ENCODE measurements at regions not wholly inside any gene's neighbourhood (a gene's known extent, or its start where the extent isn't known, plus 50 kb on each side); places are given as distances from the start of the nearest gene placed in this dataset.

DNA sequence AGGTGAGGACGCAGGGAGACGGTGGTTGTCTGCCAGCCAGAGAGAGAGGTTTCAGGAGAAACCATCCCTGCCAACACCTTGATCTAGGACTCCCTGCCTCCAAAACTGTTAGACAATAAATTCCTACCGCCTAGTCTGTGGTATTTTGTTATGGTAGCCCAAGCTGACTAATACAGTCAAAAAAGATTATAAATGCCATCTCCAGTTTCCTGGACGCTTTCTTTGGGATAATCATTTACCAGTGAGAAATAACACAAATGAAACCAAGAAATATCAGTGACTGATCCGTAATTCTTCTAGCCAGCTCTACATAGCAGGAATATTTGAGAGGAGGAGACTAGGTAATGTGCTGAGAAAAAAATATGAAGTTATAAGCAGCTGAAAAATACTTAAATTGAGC lies 707.8 kb upstream of the LMCD1 start:
- DNase-seq (ENCODE audit: low read depth) = no peak
- no peak overlapping the region for H3K4me3 ChIP-seq (ENCODE audit: low read depth, low read length)
- no peak for TF ChIP-seq POLR2A (IDR thresholded peaks at IDR 0.05; ENCODE audit: extremely low read depth, insufficient read length)
- TF ChIP-seq, protein P1, sequence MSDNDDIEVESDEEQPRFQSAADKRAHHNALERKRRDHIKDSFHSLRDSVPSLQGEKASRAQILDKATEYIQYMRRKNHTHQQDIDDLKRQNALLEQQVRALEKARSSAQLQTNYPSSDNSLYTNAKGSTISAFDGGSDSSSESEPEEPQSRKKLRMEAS (IDR thresholded peaks at IDR 0.05; ENCODE audit: low read depth, low read length) = no peak

DNA sequence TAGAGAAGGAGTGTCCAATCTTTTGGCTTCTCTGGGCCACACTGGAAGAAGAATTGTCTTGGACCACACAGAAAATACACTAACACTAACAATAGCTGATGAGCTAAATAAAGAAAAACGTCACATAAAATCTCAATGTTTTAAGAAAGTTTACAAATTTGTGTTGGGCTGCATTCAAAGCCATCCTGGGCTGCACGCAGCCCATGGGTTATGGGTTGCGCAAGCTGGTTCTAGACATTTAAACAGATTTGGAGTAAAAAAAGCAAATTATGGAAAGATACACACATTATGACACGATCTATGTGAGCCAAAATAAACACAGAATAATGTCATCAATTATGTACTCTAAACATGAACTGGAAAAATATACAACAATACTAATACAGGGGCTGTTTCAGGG lies 703.3 kb upstream of the LMCD1 start:
- TF ChIP-seq, protein P2, sequence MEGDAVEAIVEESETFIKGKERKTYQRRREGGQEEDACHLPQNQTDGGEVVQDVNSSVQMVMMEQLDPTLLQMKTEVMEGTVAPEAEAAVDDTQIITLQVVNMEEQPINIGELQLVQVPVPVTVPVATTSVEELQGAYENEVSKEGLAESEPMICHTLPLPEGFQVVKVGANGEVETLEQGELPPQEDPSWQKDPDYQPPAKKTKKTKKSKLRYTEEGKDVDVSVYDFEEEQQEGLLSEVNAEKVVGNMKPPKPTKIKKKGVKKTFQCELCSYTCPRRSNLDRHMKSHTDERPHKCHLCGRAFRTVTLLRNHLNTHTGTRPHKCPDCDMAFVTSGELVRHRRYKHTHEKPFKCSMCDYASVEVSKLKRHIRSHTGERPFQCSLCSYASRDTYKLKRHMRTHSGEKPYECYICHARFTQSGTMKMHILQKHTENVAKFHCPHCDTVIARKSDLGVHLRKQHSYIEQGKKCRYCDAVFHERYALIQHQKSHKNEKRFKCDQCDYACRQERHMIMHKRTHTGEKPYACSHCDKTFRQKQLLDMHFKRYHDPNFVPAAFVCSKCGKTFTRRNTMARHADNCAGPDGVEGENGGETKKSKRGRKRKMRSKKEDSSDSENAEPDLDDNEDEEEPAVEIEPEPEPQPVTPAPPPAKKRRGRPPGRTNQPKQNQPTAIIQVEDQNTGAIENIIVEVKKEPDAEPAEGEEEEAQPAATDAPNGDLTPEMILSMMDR (IDR thresholded peaks at IDR 0.05; ENCODE audit: low read depth, low read length) = no peak
- TF ChIP-seq MYC (IDR thresholded peaks at IDR 0.05; ENCODE audit: low read depth, low read length) (no peak), POLR2A (IDR thresholded peaks at IDR 0.05; ENCODE audit: extremely low read depth, insufficient read length) (no peak)
- TF ChIP-seq, protein P1 (IDR thresholded peaks at IDR 0.05; ENCODE audit: low read depth, low read length) = no peak
- no peak overlapping the region for H3K4me3 ChIP-seq (ENCODE audit: low read depth, low read length)
- DNase-seq (ENCODE audit: low read depth) = no peak

DNA sequence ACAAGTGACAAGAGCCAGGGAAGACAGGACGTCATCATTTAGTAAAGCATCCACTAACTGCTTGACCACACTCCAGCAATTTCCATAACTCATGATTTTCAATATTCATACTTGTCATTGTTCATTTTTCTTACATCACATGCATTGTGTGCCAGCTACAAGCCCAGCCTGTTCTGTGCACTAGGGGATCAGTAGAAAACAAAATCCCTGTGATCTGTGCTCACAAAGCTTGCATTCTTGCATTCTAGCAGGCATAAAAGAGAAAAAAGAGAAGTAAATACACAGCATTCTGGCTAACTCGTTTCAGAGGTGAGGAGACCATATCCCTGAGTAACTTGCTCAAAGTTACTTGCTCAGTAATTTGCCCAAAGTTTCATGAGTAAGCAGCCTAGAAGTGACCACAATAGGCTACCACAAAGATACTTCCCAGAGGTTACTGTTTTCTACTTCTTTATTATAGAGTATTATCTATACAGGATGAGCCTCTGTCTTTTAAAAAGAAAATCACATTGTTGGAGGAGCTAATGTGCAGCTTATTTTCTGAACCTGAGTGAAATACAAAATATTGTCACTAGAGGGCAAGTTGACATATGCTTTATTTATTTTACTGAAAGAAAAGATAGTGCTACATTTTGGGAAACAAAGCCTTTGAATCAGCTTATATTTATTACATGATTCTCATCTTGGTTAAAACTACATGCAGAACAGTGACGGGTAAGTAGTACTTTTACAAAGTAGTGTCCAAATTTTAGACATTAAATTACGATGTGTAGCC lies 701.4 kb upstream of the LMCD1 start:
- peak; percentile 1 for DNase-seq (ENCODE audit: low read depth)
- TF ChIP-seq, protein P1 (IDR thresholded peaks at IDR 0.05; ENCODE audit: low read depth, low read length) = no peak
- TF ChIP-seq POLR2A (IDR thresholded peaks at IDR 0.05; ENCODE audit: extremely low read depth, insufficient read length) (no peak), MYC (IDR thresholded peaks at IDR 0.05; ENCODE audit: low read depth, low read length) (no peak)
- TF ChIP-seq, protein P2 (IDR thresholded peaks at IDR 0.05; ENCODE audit: low read depth, low read length) = no peak
- no peak overlapping the region for H3K4me3 ChIP-seq (ENCODE audit: low read depth, low read length)

DNA sequence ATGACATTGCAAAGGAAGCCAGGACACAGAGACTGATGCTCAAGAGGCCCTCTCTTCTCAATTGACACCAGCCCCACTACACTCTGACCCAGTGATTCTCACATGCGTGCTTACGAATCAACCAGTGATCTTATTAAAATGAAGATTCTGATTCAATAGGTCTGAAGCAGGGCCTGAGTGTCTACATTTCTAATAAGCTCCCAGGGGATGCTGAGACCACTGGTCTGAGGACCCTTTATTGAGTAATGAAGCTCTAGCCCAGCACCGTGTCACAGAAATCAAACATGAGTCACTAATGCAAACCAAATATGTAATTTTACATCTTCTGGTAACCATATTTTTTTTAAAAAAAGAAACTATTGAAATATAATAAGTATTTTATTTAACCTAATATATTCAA lies 689.1 kb upstream of the LMCD1 start:
- no peak overlapping the region for H3K4me3 ChIP-seq (ENCODE audit: low read depth, low read length)
- no peak for DNase-seq (ENCODE audit: low read depth)
- TF ChIP-seq MYC (IDR thresholded peaks at IDR 0.05; ENCODE audit: low read depth, low read length) (no peak), POLR2A (IDR thresholded peaks at IDR 0.05; ENCODE audit: extremely low read depth, insufficient read length) (no peak)
- TF ChIP-seq, protein P1 (IDR thresholded peaks at IDR 0.05; ENCODE audit: low read depth, low read length) = no peak
- TF ChIP-seq, protein P2 (IDR thresholded peaks at IDR 0.05; ENCODE audit: low read depth, low read length) = no peak

DNA sequence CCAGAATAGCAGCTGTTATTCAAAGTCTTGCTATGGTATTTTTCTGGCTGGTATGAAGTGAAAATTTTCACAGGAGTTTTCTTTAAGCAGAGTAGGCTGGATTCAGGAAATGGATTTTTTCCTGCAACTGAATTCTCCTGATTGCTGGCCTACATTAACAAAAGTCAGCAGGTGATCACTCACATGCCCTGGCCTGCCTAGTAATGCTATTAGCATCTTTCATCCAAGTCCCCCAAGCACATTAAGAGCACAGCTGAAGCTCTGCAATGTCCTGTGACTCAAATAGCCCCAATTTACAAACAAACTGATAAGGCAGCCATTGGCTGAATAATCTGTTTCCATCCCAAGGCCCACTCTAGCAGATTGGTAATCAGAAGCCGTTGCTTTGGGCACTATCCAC lies 688.3 kb upstream of the LMCD1 start:
- no peak for DNase-seq (ENCODE audit: low read depth)
- TF ChIP-seq, protein P2 (IDR thresholded peaks at IDR 0.05; ENCODE audit: low read depth, low read length) = no peak
- TF ChIP-seq POLR2A (IDR thresholded peaks at IDR 0.05; ENCODE audit: extremely low read depth, insufficient read length) = no peak
- TF ChIP-seq MYC (IDR thresholded peaks at IDR 0.05; ENCODE audit: low read depth, low read length) = no peak
- TF ChIP-seq, protein P1 (IDR thresholded peaks at IDR 0.05; ENCODE audit: low read depth, low read length) = no peak
- H3K4me3 ChIP-seq (ENCODE audit: low read depth, low read length) = no peak overlapping the region

DNA sequence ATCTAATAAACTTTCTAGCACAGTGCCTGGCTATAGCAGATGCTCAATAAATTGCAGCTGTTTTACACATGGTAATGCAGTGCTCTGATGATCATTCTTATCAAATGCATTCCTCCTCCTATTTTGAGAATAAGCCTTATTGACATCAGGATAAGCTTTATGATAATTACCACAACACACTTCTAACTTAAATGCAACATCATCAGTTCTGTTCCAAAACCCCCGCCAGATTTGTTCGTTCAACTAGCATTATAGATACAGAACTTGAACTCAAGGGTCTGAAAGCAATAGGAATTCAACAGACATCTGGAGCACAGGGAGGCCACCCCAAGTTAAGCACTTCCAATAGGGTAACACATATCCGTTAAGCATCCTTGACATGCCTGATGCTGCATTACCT lies 684.4 kb upstream of the LMCD1 start:
- H3K4me3 ChIP-seq (ENCODE audit: low read depth, low read length) = no peak overlapping the region
- DNase-seq (ENCODE audit: low read depth) = no peak
- TF ChIP-seq POLR2A (IDR thresholded peaks at IDR 0.05; ENCODE audit: extremely low read depth, insufficient read length) (no peak), MYC (IDR thresholded peaks at IDR 0.05; ENCODE audit: low read depth, low read length) (no peak)
- TF ChIP-seq, protein P1 (IDR thresholded peaks at IDR 0.05; ENCODE audit: low read depth, low read length) = no peak
- TF ChIP-seq, protein P2 (IDR thresholded peaks at IDR 0.05; ENCODE audit: low read depth, low read length) = no peak

Measured in NB4 (cell line).